ENCODE measurements at regions not wholly inside any gene's neighbourhood (a gene's known extent, or its start where the extent isn't known, plus 50 kb on each side); places are given as distances from the start of the nearest gene placed in this dataset.

GRCh38 chr20:24796236-24796635, 152.8 kb upstream of the CST7 start:
- no peaks in the 10 kb centered on the region for H3K9me3 ChIP-seq (replicated peaks; ENCODE audit: insufficient read depth, low read length)
- H3K9me2 ChIP-seq (replicated peaks; ENCODE audit: insufficient read depth, low read length): no peaks in the 10 kb centered on the region
- H3K4me1 ChIP-seq (ENCODE audit: low read length): peaks cover 6% of the 10 kb centered on the region
- no peak overlapping the region for H3K4me2 ChIP-seq (ENCODE audit: low read depth, low read length)
- TF ChIP-seq CTCF (IDR thresholded peaks at IDR 0.05; ENCODE audit: low read length) (no peak), EZH2phosphoT487 (IDR thresholded peaks at IDR 0.05; ENCODE audit: low read length) (no peak), EZH2 (optimal IDR thresholded peaks at IDR 0.05; ENCODE audit: low read depth, low read length) (no peak)
- H4K20me1 ChIP-seq (ENCODE audit: insufficient read depth, low read length): no peaks in the 10 kb centered on the region
- H3K27ac ChIP-seq (ENCODE audit: low read length): no peak overlapping the region
- no peak for DNase-seq
- H3K36me3 ChIP-seq (replicated peaks; ENCODE audit: insufficient read depth, low read length): no peaks in the 10 kb centered on the region
- no peaks in the 10 kb centered on the region for H3K27me3 ChIP-seq (replicated peaks; ENCODE audit: insufficient read depth, low read length)
- H3F3A ChIP-seq (ENCODE audit: insufficient read depth, low read length): no peaks in the 10 kb centered on the region
- no peak overlapping the region for H3K4me3 ChIP-seq (ENCODE audit: low read length)
- no peaks in the 10 kb centered on the region for H3K79me2 ChIP-seq (ENCODE audit: low read length)
- H2AFZ ChIP-seq (ENCODE audit: low read length): no peak overlapping the region
- H3K9ac ChIP-seq (ENCODE audit: low read length): no peak overlapping the region

- Histone ChIP-seq H3K4me1 (ENCODE audit: low read length) (peaks cover 6% of the 10 kb centered on the region), H3K36me3 (replicated peaks; ENCODE audit: insufficient read depth, low read length) (no peaks in the 10 kb centered on the region), H2AFZ (ENCODE audit: low read length) (no peak overlapping the region), H4K20me1 (ENCODE audit: insufficient read depth, low read length) (no peaks in the 10 kb centered on the region), H3K27ac (ENCODE audit: low read length) (no peak overlapping the region), H3K4me3 (ENCODE audit: low read length) (no peak overlapping the region), H3F3A (ENCODE audit: insufficient read depth, low read length) (no peaks in the 10 kb centered on the region), H3K27me3 (replicated peaks; ENCODE audit: insufficient read depth, low read length) (no peaks in the 10 kb centered on the region), H3K9ac (ENCODE audit: low read length) (no peak overlapping the region), H3K9me2 (replicated peaks; ENCODE audit: insufficient read depth, low read length) (no peaks in the 10 kb centered on the region), H3K9me3 (replicated peaks; ENCODE audit: insufficient read depth, low read length) (no peaks in the 10 kb centered on the region), H3K79me2 (ENCODE audit: low read length) (no peaks in the 10 kb centered on the region), H3K4me2 (ENCODE audit: low read depth, low read length) (no peak overlapping the region)
- TF ChIP-seq EZH2phosphoT487 (IDR thresholded peaks at IDR 0.05; ENCODE audit: low read length) (no peak), CTCF (IDR thresholded peaks at IDR 0.05; ENCODE audit: low read length) (no peak), EZH2 (optimal IDR thresholded peaks at IDR 0.05; ENCODE audit: low read depth, low read length) (no peak)
- no peak for DNase-seq
These were observed 152.0 kb upstream of the CST7 start for GRCh38 chr20:24797113-24797512.

GRCh38 chr20:24797745-24798655, 151.1 kb upstream of the CST7 start:
- H3K79me2 ChIP-seq (ENCODE audit: low read length): no peaks in the 10 kb centered on the region
- H3K9ac ChIP-seq (ENCODE audit: low read length): no peak overlapping the region
- no peak for DNase-seq
- H3K27ac ChIP-seq (ENCODE audit: low read length): no peak overlapping the region
- no peaks in the 10 kb centered on the region for H3K27me3 ChIP-seq (replicated peaks; ENCODE audit: insufficient read depth, low read length)
- H2AFZ ChIP-seq (ENCODE audit: low read length): no peak overlapping the region
- H3K36me3 ChIP-seq (replicated peaks; ENCODE audit: insufficient read depth, low read length): no peaks in the 10 kb centered on the region
- no peak overlapping the region for H3K4me3 ChIP-seq (ENCODE audit: low read length)
- H3K4me1 ChIP-seq (ENCODE audit: low read length): peaks cover 6% of the 10 kb centered on the region
- no peaks in the 10 kb centered on the region for H3F3A ChIP-seq (ENCODE audit: insufficient read depth, low read length)
- no peaks in the 10 kb centered on the region for H4K20me1 ChIP-seq (ENCODE audit: insufficient read depth, low read length)
- no peak overlapping the region for H3K4me2 ChIP-seq (ENCODE audit: low read depth, low read length)
- TF ChIP-seq EZH2 (optimal IDR thresholded peaks at IDR 0.05; ENCODE audit: low read depth, low read length) (no peak), EZH2phosphoT487 (IDR thresholded peaks at IDR 0.05; ENCODE audit: low read length) (no peak), CTCF (IDR thresholded peaks at IDR 0.05; ENCODE audit: low read length) (no peak)
- H3K9me3 ChIP-seq (replicated peaks; ENCODE audit: insufficient read depth, low read length): no peaks in the 10 kb centered on the region
- H3K9me2 ChIP-seq (replicated peaks; ENCODE audit: insufficient read depth, low read length): no peaks in the 10 kb centered on the region
